ENCODE measurements at regions not wholly inside any gene's neighbourhood (a gene's known extent, or its start where the extent isn't known, plus 50 kb on each side); places are given as distances from the start of the nearest gene placed in this dataset.

- H3K36me3 ChIP-seq (ENCODE audit: insufficient read depth, low read length, poor library complexity, severe bottlenecking) = no peaks in the 10 kb centered on the region
- ChIA-PET POLR2A (ENCODE audit: low non-redundant PET) (interaction anchor here (0.8 kb wide), 1 partner anchor 984 kb away, joined by 3 read pairs; no protein-coding TSS in a partner anchor), CTCF (no interaction called here)
- no peaks in the 10 kb centered on the region for H3K9me3 ChIP-seq (ENCODE audit: low read depth, low read length, poor library complexity, severe bottlenecking)
- no peak for TF ChIP-seq EZH2 (IDR thresholded peaks at IDR 0.05; ENCODE audit: borderline replicate concordance, low read depth, low read length, poor library complexity, severe bottlenecking)
- no peak for TF ChIP-seq CTCF (conservative IDR thresholded peaks at IDR 0.05; ENCODE audit: low read depth, low read length)
- H3K4me1 ChIP-seq (ENCODE audit: insufficient read depth, low read length, poor library complexity, severe bottlenecking) = no peaks in the 10 kb centered on the region
- no TSS peak for BruUV-seq (replicated peaks)
- no peak for DNase-seq (ENCODE audit: low spot score)
- H3K4me3 ChIP-seq (ENCODE audit: low read depth, low read length, poor library complexity, severe bottlenecking) = no peak overlapping the region
- H3K27ac ChIP-seq (ENCODE audit: low read depth, low read length, poor library complexity, severe bottlenecking) = no peak overlapping the region
- peaks cover 97% of the 10 kb centered on the region for H3K27me3 ChIP-seq (replicated peaks; ENCODE audit: insufficient read depth, low read depth, low read length, poor library complexity)
- intact Hi-C loops (cut with micrococcal nuclease; ENCODE audit: unreplicated experiment) = no loop called here
Observed at GRCh38 chr22:22139364-22139763, 105.2 kb upstream of the VPREB1 start.

GRCh38 chr22:22138915-22139314 is 105.7 kb upstream of the VPREB1 start:
- peaks cover 97% of the 10 kb centered on the region for H3K27me3 ChIP-seq (replicated peaks; ENCODE audit: insufficient read depth, low read depth, low read length, poor library complexity)
- H3K36me3 ChIP-seq (ENCODE audit: insufficient read depth, low read length, poor library complexity, severe bottlenecking) = no peaks in the 10 kb centered on the region

GRCh38 chr22:22137891-22138290 is 106.7 kb upstream of the VPREB1 start:
- no TSS peak for BruUV-seq (replicated peaks)
- no peaks in the 10 kb centered on the region for H3K9me3 ChIP-seq (ENCODE audit: low read depth, low read length, poor library complexity, severe bottlenecking)
- no peaks in the 10 kb centered on the region for H3K4me1 ChIP-seq (ENCODE audit: insufficient read depth, low read length, poor library complexity, severe bottlenecking)
- intact Hi-C loops (cut with micrococcal nuclease; ENCODE audit: unreplicated experiment) = no loop called here
- H3K36me3 ChIP-seq (ENCODE audit: insufficient read depth, low read length, poor library complexity, severe bottlenecking) = no peaks in the 10 kb centered on the region
- H3K27ac ChIP-seq (ENCODE audit: low read depth, low read length, poor library complexity, severe bottlenecking) = no peak overlapping the region
- ChIA-PET CTCF (no interaction called here), POLR2A (ENCODE audit: low non-redundant PET) (no interaction called here)
- no peak for DNase-seq (ENCODE audit: low spot score)
- no peak overlapping the region for H3K4me3 ChIP-seq (ENCODE audit: low read depth, low read length, poor library complexity, severe bottlenecking)
- peaks cover 92% of the 10 kb centered on the region for H3K27me3 ChIP-seq (replicated peaks; ENCODE audit: insufficient read depth, low read depth, low read length, poor library complexity)
- TF ChIP-seq CTCF (conservative IDR thresholded peaks at IDR 0.05; ENCODE audit: low read depth, low read length) (no peak), EZH2 (IDR thresholded peaks at IDR 0.05; ENCODE audit: borderline replicate concordance, low read depth, low read length, poor library complexity, severe bottlenecking) (no peak)

More at GRCh38 chr22:22138915-22139314, 105.7 kb upstream of the VPREB1 start:
- BruUV-seq (replicated peaks) = no TSS peak
- POLR2A ChIA-PET (ENCODE audit: low non-redundant PET) = interaction anchor here (0.8 kb wide), 1 partner anchor 985 kb away, joined by 3 read pairs; no protein-coding TSS in a partner anchor
- CTCF ChIA-PET = no interaction called here
- Histone ChIP-seq H3K27ac (ENCODE audit: low read depth, low read length, poor library complexity, severe bottlenecking) (no peak overlapping the region), H3K9me3 (ENCODE audit: low read depth, low read length, poor library complexity, severe bottlenecking) (no peaks in the 10 kb centered on the region), H3K4me1 (ENCODE audit: insufficient read depth, low read length, poor library complexity, severe bottlenecking) (no peaks in the 10 kb centered on the region), H3K4me3 (ENCODE audit: low read depth, low read length, poor library complexity, severe bottlenecking) (no peak overlapping the region)
- DNase-seq (ENCODE audit: low spot score) = no peak
- TF ChIP-seq EZH2 (IDR thresholded peaks at IDR 0.05; ENCODE audit: borderline replicate concordance, low read depth, low read length, poor library complexity, severe bottlenecking) = no peak
- TF ChIP-seq CTCF (conservative IDR thresholded peaks at IDR 0.05; ENCODE audit: low read depth, low read length) = no peak
- intact Hi-C loops (cut with micrococcal nuclease; ENCODE audit: unreplicated experiment) = no loop called here

Data from A673 (cell line).